Loucy (cell line): ENCODE measurements at regions not wholly inside any gene's neighbourhood (a gene's known extent, or its start where the extent isn't known, plus 50 kb on each side); places are given as distances from the start of the nearest gene placed in this dataset.

Experiments
- H2AFZ ChIP-seq: fragments of 200-600 bp; sonication (generic); 2 replicates; pipeline ENCODE4 v1.6.0; 2016; ENCODE audit warnings: antibody characterized with exemption, mild to moderate bottlenecking, low read length, moderate library complexity
- H3F3A ChIP-seq: fragments of 200-600 bp; 2 replicates; pipeline ENCODE4 v1.6.0; 2016; ENCODE audit warnings: antibody characterized with exemption, low read depth, mild to moderate bottlenecking
- H3K27me3 ChIP-seq: fragments of 200-600 bp; sonication (generic); 2 replicates; pipeline ENCODE4 v1.6.1; 2014; ENCODE audit warnings: low read length, mild to moderate bottlenecking; ENCODE audit not compliant: insufficient read depth, poor library complexity, severe bottlenecking
- H3K36me3 ChIP-seq: fragments of 200-600 bp; sonication (generic); 2 replicates; pipeline ENCODE4 v1.6.1; 2016; ENCODE audit warnings: low read length; ENCODE audit not compliant: insufficient read depth
- H3K4me1 ChIP-seq: fragments of 200-600 bp; sonication (generic); 2 replicates; pipeline ENCODE4 v1.5.1; 2014; ENCODE audit warnings: low read length, mild to moderate bottlenecking; ENCODE audit not compliant: insufficient read depth, poor library complexity, severe bottlenecking
- H3K4me2 ChIP-seq: fragments of 200-600 bp; sonication (generic); 2 replicates; pipeline ENCODE4 v1.6.0; 2014; ENCODE audit warnings: antibody characterized with exemption, low read length, low read depth, mild to moderate bottlenecking; ENCODE audit not compliant: poor library complexity, severe bottlenecking
- H3K4me3 ChIP-seq: fragments of 200-600 bp; sonication (generic); 2 replicates; pipeline ENCODE4 v1.5.1; 2014; ENCODE audit warnings: low read length, mild to moderate bottlenecking, mixed read lengths; ENCODE audit not compliant: poor library complexity, severe bottlenecking
- H3K79me2 ChIP-seq: fragments of 200-600 bp; sonication (generic); 2 replicates; pipeline ENCODE4 v1.6.1; 2014; ENCODE audit warnings: low read length; ENCODE audit not compliant: insufficient read depth
- H3K9ac ChIP-seq: fragments of 200-600 bp; sonication (generic); 2 replicates; pipeline ENCODE4 v1.6.0; 2014; ENCODE audit warnings: mild to moderate bottlenecking, low read depth, low read length, moderate library complexity; ENCODE audit not compliant: poor library complexity, severe bottlenecking
- H3K9me2 ChIP-seq: fragments of 200-600 bp; sonication (generic); replicated peaks from 2 replicates; pipeline ENCODE4 v1.6.1; 2016; ENCODE audit warnings: low read depth, low read length, mixed read lengths
- H3K9me3 ChIP-seq: fragments of 200-600 bp; sonication (generic); 2 replicates; pipeline ENCODE4 v1.6.1; 2014; ENCODE audit warnings: mild to moderate bottlenecking, antibody characterized with exemption, low read length, low read depth; ENCODE audit not compliant: insufficient read depth
- H4K20me1 ChIP-seq: fragments of 200-600 bp; sonication (generic); 2 replicates; pipeline ENCODE4 v1.6.0; 2014; ENCODE audit warnings: antibody characterized with exemption, low read length, mild to moderate bottlenecking; ENCODE audit not compliant: insufficient read depth, poor library complexity, severe bottlenecking
- EZH2phosphoT487 ChIP-seq: fragments of 200-600 bp; IDR thresholded peaks from 2 replicates; pipeline ENCODE4 v1.6.1; 2018; ENCODE audit warnings: antibody characterized with exemption, mild to moderate bottlenecking, moderate library complexity, borderline replicate concordance
- TF ChIP-seq, protein P1 (sequence below): fragments of 200-600 bp; sonication (generic); conservative IDR thresholded peaks from 2 replicates; pipeline ENCODE4 v1.5.1; 2014; ENCODE audit warnings: mild to moderate bottlenecking, antibody characterized with exemption, low read length

DNA sequence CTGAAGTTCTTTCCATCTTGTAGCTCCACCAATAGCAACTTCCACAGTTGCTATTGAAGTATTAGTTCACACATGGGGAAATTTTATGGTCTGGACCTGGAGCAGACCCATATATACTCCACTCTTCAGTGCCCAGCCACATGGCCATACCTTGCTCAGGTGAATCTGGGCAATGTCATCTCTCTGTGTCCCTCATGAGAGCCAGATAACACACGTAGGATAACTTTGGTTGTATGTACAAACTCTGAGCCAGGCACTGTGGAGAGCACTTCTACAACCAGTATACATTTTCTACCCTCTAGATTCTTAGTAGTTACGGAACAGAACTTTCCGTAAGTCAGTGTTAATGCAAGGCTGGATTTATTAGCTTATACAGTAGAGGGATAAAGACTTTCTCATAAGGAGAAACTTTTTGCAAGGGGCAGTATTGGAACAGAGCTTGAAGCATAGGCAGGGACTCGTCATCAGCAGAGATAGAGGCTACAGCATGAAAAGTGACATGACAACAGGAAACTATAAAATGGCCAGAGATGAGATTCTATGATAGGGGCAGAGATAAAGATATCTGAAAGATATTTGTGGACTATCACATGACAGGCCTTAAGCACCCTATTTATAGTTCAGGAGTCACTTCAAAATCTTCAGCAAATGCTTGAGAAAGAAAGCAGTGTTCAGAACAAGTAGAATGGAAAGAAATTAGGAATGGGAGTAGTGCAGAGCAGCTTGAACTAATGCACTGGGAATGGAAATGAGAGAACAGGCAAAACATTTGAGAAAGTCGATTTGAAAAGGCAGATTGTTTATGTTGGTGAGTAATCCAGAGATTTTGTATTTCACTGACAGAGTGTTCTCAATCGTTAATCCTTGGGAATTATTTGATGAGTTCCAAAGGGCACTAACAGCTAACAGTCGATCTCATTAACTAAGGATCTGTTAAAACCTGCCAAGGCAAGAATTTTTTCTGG lies 481.8 kb downstream of the USP25 start:
- H4K20me1 ChIP-seq: no peaks in the 10 kb centered on the region
- no peaks in the 10 kb centered on the region for H3K9me2 ChIP-seq
- no peaks in the 10 kb centered on the region for H3K79me2 ChIP-seq
- no peak overlapping the region for H3K4me2 ChIP-seq
- H3K36me3 ChIP-seq: no peaks in the 10 kb centered on the region
- H2AFZ ChIP-seq: no peak overlapping the region
- no peak for TF ChIP-seq EZH2phosphoT487
- TF ChIP-seq, protein P1, sequence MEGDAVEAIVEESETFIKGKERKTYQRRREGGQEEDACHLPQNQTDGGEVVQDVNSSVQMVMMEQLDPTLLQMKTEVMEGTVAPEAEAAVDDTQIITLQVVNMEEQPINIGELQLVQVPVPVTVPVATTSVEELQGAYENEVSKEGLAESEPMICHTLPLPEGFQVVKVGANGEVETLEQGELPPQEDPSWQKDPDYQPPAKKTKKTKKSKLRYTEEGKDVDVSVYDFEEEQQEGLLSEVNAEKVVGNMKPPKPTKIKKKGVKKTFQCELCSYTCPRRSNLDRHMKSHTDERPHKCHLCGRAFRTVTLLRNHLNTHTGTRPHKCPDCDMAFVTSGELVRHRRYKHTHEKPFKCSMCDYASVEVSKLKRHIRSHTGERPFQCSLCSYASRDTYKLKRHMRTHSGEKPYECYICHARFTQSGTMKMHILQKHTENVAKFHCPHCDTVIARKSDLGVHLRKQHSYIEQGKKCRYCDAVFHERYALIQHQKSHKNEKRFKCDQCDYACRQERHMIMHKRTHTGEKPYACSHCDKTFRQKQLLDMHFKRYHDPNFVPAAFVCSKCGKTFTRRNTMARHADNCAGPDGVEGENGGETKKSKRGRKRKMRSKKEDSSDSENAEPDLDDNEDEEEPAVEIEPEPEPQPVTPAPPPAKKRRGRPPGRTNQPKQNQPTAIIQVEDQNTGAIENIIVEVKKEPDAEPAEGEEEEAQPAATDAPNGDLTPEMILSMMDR: no peak
- no peaks in the 10 kb centered on the region for H3K27me3 ChIP-seq
- H3K4me1 ChIP-seq: no peaks in the 10 kb centered on the region
- H3K4me3 ChIP-seq: no peak overlapping the region
- H3K9ac ChIP-seq: no peak overlapping the region
- H3K9me3 ChIP-seq: no peaks in the 10 kb centered on the region
- H3F3A ChIP-seq: no peaks in the 10 kb centered on the region

DNA sequence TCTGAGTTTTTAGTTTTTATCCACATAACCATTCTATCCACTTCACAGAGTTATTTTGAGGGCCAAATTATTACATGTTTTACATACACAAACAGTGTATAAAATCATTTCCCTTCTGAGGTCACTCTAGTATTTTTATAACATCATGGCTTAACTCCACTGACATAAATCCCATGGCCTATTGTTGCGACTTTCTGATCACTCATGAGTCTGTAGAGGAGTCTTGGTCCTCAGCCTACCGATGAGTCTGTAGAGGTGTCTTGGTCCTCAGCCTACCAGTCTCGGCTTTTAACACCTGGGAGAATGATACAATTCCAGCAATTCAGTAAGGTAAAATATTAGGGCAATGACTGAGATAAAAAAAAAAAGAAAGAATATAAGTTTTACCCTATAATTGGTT lies 483.7 kb downstream of the USP25 start:
- Histone ChIP-seq H3K79me2 (no peaks in the 10 kb centered on the region), H3K36me3 (no peaks in the 10 kb centered on the region), H3K9ac (no peak overlapping the region), H3K9me2 (no peaks in the 10 kb centered on the region), H3K4me1 (no peaks in the 10 kb centered on the region), H3K9me3 (no peaks in the 10 kb centered on the region), H2AFZ (no peak overlapping the region), H4K20me1 (no peaks in the 10 kb centered on the region), H3K4me2 (no peak overlapping the region), H3F3A (no peaks in the 10 kb centered on the region), H3K27me3 (no peaks in the 10 kb centered on the region), H3K4me3 (no peak overlapping the region)
- TF ChIP-seq, protein P1: no peak
- TF ChIP-seq EZH2phosphoT487: no peak

DNA sequence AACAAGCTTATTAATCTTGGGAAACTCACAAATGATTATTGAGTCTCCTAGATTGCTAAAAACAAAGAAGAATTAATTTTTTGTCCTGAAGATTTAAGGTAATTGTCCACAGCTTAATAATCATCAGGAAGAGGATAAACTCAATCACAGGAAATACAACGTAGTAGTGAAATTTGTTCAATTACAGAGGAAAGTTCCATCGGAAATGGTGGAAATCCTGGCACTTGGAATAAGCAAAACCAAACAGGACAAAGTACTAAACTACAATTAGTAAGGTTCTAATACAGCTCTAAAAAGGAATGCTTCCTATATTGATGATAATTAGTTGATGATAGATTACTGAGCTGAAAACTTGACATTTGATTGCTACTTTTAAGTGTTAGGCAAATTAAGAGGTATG lies 485.4 kb downstream of the USP25 start:
- Histone ChIP-seq H3K79me2 (no peaks in the 10 kb centered on the region), H3K4me3 (no peak overlapping the region), H3K36me3 (no peaks in the 10 kb centered on the region), H3F3A (no peaks in the 10 kb centered on the region), H3K4me2 (no peak overlapping the region), H3K27me3 (no peaks in the 10 kb centered on the region), H3K9me2 (no peaks in the 10 kb centered on the region), H3K4me1 (no peaks in the 10 kb centered on the region), H3K9me3 (no peaks in the 10 kb centered on the region), H3K9ac (no peak overlapping the region), H2AFZ (no peak overlapping the region), H4K20me1 (no peaks in the 10 kb centered on the region)
- TF ChIP-seq EZH2phosphoT487: no peak
- TF ChIP-seq, protein P1: no peak
